Epithelial cell of proximal tubule (primary cell): ENCODE measurements at regions not wholly inside any gene's neighbourhood (a gene's known extent, or its start where the extent isn't known, plus 50 kb on each side); places are given as distances from the start of the nearest gene placed in this dataset.

ENCODE experiments used
- DNase-seq: peaks from one replicate; pipeline ENCODE4 v3.0.0-alpha.2; 2011; ENCODE audit warnings: low read depth
- H3K4me3 ChIP-seq: 2 replicates; pipeline ENCODE4 v1.5.1; 2011; ENCODE audit warnings: low read depth, mild to moderate bottlenecking, low read length
- TF ChIP-seq, protein P1 (sequence below): conservative IDR thresholded peaks from 2 replicates; pipeline ENCODE4 v1.5.1; 2012; ENCODE audit warnings: low read depth, mild to moderate bottlenecking, low read length

DNA sequence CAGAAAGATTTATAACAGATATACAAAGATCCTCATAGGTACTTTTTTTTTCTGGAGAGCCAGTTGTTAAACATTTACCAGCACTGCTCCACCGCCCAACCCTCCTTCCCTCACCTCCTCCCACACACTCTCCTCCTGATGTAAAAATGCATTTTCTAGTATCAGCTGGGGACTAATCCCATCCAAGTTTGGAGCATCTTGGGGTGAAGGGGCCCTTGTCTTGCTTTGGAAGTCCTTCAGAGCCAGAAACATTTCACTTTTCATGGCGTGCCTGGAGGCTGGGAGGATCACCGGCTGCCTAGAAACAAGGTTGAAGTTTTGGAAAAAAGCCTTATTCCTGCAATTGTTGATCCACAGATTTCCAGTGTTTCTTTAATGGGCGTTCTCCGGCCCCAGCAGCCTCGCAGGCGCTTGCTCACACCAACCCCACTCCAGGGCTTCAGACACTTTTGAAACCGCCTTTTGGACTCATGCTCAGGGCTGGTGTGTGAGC is 165.1 kb upstream of the AFDN start:
- DNase-seq = no peak
- TF ChIP-seq, protein P1, sequence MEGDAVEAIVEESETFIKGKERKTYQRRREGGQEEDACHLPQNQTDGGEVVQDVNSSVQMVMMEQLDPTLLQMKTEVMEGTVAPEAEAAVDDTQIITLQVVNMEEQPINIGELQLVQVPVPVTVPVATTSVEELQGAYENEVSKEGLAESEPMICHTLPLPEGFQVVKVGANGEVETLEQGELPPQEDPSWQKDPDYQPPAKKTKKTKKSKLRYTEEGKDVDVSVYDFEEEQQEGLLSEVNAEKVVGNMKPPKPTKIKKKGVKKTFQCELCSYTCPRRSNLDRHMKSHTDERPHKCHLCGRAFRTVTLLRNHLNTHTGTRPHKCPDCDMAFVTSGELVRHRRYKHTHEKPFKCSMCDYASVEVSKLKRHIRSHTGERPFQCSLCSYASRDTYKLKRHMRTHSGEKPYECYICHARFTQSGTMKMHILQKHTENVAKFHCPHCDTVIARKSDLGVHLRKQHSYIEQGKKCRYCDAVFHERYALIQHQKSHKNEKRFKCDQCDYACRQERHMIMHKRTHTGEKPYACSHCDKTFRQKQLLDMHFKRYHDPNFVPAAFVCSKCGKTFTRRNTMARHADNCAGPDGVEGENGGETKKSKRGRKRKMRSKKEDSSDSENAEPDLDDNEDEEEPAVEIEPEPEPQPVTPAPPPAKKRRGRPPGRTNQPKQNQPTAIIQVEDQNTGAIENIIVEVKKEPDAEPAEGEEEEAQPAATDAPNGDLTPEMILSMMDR = no peak
- H3K4me3 ChIP-seq = peak overlapping the region; percentile 12

DNA sequence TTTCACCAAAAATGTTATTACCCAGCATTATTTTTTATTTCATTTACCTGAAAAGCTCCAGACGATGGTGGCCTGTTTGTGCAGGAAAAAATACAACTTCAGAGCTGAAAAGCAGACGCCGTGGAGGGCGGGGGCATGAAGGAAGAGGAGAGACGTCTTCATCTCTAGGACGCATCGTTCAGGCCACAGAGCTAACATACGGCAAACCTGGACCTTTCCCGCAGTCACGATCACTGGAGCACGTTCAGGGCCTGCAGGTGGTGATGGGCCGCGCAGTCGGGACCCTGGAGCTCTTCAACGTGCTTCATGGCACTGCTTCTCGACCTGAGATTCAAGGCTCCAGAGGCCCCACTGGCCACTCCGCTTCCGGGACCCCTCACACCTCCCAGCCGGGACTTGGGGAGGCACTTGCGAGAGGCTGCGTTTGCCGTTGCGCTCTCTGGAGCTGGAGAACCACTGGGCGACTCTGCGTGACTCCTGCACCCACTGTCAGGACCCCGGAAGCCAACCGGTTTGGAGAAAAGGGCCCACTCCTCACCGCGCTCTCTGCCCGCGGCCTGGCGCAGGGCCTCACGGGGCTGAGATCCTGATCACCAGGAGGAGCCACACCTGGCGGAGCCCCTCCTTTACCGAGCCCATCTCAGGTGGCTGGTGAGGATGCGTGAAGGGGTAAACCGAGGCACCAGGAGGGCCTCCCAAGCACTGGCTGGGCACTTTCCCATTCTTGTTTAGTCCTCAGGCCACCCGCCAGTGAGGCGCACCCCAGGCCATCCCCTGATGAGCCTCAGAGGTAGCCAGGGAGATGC is 164.4 kb upstream of the AFDN start:
- TF ChIP-seq, protein P1 = no peak
- DNase-seq = no peak
- no peak overlapping the region for H3K4me3 ChIP-seq

DNA sequence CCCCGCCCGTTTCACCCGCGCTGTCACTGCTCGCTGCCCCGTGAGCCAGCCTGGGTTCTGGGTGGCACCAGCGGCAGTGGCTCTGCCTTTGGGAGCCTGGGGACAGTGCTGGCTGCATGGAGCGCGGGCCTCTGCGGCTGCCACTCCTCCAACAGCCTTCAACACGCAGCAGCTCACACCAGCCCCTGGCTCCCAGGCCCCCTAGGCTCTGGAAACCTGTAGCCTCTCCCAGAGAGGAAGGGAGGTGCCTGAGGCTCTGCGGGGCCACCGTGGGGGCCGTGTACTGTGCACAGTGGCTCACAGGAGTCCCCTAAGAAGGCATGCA is 163.9 kb upstream of the AFDN start:
- DNase-seq = no peak
- TF ChIP-seq, protein P1 = no peak
- no peak overlapping the region for H3K4me3 ChIP-seq

DNA sequence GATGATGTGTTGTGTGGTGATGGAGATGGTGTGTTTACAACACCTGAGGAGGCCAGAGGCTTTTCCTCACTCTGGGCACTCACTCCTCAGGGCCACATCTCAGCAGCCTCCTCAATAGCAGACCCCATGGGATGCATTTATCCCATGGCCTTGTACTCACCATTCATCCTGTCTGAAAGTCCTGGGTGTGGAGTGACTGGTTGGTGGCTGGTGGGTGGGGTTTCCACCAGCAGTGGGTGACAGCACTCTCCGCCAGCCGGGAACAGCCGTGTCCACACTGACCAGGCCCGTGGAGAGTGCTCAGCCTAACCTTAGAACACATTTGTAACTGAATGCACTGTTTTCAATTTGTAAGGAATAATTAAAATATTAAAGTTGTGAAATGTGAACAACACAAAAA is 163.4 kb upstream of the AFDN start:
- DNase-seq = no peak
- no peak overlapping the region for H3K4me3 ChIP-seq
- TF ChIP-seq, protein P1 = no peak

DNA sequence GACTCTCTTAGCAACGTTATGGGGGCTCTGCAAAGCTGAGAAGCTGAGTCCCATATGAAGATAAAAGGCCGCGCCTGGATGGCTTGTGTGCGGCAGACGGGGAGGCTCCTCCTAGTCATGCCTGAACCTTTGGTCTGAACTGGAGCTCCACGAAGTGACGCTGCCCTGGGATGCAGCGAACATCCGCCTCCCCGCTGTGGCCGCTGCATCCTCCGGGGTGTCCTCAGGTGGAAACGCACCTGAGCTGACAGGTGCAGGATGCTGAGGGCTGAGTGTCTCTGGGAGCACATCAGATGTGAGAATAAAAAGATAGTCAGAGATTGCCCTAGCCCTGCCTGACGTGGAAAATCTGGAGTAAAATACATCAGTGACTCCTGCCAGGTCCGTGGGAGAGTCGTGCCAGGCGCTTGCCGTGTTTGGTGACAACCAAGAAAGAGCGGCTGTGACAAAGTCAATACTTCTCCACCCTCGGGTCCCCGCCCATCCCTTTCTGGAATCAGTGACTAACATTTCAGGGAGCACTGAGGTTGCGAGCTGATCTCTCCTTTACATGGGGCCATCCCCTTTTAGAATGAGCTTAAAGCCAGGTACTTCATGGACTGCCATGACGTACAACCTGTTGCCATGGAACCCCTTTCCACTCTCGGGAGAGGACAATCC is 162.8 kb upstream of the AFDN start:
- no peak overlapping the region for H3K4me3 ChIP-seq
- TF ChIP-seq, protein P1 = no peak
- no peak for DNase-seq

DNA sequence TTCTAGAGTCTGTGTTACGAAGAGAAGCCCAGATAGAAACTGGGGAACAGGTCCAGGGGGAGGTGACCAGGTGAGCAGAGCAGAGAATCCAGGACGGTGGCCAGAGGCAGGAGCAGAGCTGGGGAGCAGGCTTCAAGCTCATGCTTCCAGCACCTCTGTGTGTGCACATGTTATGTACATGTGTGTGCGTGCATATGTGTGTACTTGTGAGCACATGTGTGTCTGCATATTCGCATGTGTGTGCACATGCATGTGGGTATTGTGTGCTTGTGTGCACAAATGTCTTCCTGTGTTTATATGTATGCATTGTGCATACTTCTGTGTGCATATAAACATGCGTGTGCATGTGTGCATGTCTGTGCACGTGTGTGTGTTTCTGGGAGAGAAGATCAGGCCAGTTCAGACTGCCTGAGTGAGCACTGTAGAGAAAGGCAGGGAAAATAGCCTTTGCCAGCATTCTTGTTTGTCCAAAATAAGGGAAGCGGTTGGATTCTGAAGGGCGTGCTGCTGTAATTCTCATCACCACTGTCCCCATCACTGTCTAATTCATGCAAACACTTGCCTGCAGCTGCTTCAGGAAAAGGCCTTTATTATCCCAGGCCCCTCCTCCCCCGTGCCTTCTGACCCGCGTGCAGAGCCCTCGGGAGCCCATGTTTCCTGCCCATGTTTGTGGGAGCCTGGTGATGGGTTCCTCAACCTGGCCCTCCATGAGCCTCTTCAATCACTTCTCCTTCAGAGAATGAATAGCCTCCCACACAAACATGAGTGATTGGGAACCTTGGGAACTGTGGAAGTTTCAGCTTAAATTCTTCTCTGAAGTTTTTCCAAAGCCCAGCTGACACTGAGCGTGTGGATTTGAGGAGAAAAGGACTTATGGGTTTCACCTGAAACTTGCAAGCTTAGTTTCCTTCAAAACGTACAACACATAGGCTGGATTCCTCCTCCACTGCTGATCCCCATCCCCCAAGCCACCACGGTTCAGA is 161.7 kb upstream of the AFDN start:
- DNase-seq = no peak
- TF ChIP-seq, protein P1 = no peak
- no peak overlapping the region for H3K4me3 ChIP-seq
